C4-2B (cell line): ENCODE measurements at regions not wholly inside any gene's neighbourhood (a gene's known extent, or its start where the extent isn't known, plus 50 kb on each side); places are given as distances from the start of the nearest gene placed in this dataset.

Experiments
- CTCF ChIP-seq: fragments of 450-650 bp; conservative IDR thresholded peaks from 2 replicates; pipeline ENCODE4 v1.5.1; 2017; ENCODE audit warnings: mild to moderate bottlenecking
- ZFX ChIP-seq: fragments of 450-650 bp; IDR thresholded peaks from 2 replicates; pipeline ENCODE4 v1.6.1; 2017

GRCh38 chr1:94310570-94311270 lies 73.3 kb upstream of the ARHGAP29 start:
- TF ChIP-seq CTCF (no peak), ZFX (no peak)
